ENCODE measurements at regions not wholly inside any gene's neighbourhood (a gene's known extent, or its start where the extent isn't known, plus 50 kb on each side); places are given as distances from the start of the nearest gene placed in this dataset.

- H3K79me2 ChIP-seq (replicated peaks; ENCODE audit: insufficient read depth, low read length) = no peaks in the 10 kb centered on the region
- no peaks in the 10 kb centered on the region for H3F3A ChIP-seq (ENCODE audit: insufficient read depth, low read length, poor library complexity, severe bottlenecking)
- no peak overlapping the region for H2AFZ ChIP-seq (ENCODE audit: low read depth, low read length)
- H3K36me3 ChIP-seq (ENCODE audit: insufficient read depth, low read length) = no peaks in the 10 kb centered on the region
- H3K4me3 ChIP-seq (ENCODE audit: low read length) = no peak overlapping the region
- no peaks in the 10 kb centered on the region for H3K9me2 ChIP-seq (ENCODE audit: insufficient read depth, low read length)
- no peak overlapping the region for H3K27ac ChIP-seq (ENCODE audit: low read length)
- TF ChIP-seq REST (IDR thresholded peaks at IDR 0.05; ENCODE audit: borderline replicate concordance) (no peak), POLR2AphosphoS5 (IDR thresholded peaks at IDR 0.05) (no peak), EP300 (conservative IDR thresholded peaks at IDR 0.05; ENCODE audit: poor library complexity, severe bottlenecking) (no peak), EZH2 (IDR thresholded peaks at IDR 0.05; ENCODE audit: borderline replicate concordance, insufficient read depth, low read length, poor library complexity, severe bottlenecking) (no peak)
- TF ChIP-seq, protein P1, sequence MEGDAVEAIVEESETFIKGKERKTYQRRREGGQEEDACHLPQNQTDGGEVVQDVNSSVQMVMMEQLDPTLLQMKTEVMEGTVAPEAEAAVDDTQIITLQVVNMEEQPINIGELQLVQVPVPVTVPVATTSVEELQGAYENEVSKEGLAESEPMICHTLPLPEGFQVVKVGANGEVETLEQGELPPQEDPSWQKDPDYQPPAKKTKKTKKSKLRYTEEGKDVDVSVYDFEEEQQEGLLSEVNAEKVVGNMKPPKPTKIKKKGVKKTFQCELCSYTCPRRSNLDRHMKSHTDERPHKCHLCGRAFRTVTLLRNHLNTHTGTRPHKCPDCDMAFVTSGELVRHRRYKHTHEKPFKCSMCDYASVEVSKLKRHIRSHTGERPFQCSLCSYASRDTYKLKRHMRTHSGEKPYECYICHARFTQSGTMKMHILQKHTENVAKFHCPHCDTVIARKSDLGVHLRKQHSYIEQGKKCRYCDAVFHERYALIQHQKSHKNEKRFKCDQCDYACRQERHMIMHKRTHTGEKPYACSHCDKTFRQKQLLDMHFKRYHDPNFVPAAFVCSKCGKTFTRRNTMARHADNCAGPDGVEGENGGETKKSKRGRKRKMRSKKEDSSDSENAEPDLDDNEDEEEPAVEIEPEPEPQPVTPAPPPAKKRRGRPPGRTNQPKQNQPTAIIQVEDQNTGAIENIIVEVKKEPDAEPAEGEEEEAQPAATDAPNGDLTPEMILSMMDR (IDR thresholded peaks at IDR 0.05; ENCODE audit: poor library complexity, severe bottlenecking) = no peak
- no peak overlapping the region for H3K9ac ChIP-seq (ENCODE audit: low read length)
- no peaks in the 10 kb centered on the region for H3K27me3 ChIP-seq (ENCODE audit: insufficient read depth, low read depth, low read length)
- H3K9me3 ChIP-seq (ENCODE audit: low read length) = no peaks in the 10 kb centered on the region
- H4K20me1 ChIP-seq (ENCODE audit: insufficient read depth) = no peaks in the 10 kb centered on the region
- no peak overlapping the region for H3K4me2 ChIP-seq (ENCODE audit: low read length)
Observed at GRCh38 chr11:133713844-133714243, 131.5 kb downstream of the SPATA19 start.

DNA sequence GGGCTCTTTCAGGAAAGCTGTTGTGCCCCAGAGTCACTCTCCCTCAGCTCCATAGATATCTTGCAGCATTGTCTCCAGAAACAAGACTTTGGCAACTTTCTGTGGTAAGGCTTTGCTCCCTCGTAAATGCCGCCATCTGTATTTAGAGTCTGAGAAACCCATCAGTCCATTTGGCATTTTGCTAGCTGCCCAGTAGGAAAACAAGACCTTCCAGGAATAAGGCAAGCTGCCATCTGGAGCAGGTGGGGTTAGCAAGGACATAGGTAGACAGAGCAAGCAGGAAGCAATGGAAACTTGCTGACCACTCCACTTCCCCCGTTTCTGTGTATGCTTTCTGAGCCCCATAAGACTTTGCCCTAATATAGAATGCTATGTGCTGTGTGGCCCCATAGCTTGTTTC lies 131.9 kb downstream of the SPATA19 start:
- Histone ChIP-seq H3K27me3 (ENCODE audit: insufficient read depth, low read depth, low read length) (no peaks in the 10 kb centered on the region), H3K9me3 (ENCODE audit: low read length) (no peaks in the 10 kb centered on the region), H3K79me2 (replicated peaks; ENCODE audit: insufficient read depth, low read length) (no peaks in the 10 kb centered on the region), H3K9ac (ENCODE audit: low read length) (no peak overlapping the region), H4K20me1 (ENCODE audit: insufficient read depth) (no peaks in the 10 kb centered on the region), H3F3A (ENCODE audit: insufficient read depth, low read length, poor library complexity, severe bottlenecking) (no peaks in the 10 kb centered on the region), H3K4me3 (ENCODE audit: low read length) (no peak overlapping the region), H3K27ac (ENCODE audit: low read length) (no peak overlapping the region), H3K9me2 (ENCODE audit: insufficient read depth, low read length) (no peaks in the 10 kb centered on the region), H3K36me3 (ENCODE audit: insufficient read depth, low read length) (no peaks in the 10 kb centered on the region), H2AFZ (ENCODE audit: low read depth, low read length) (no peak overlapping the region), H3K4me2 (ENCODE audit: low read length) (no peak overlapping the region)
- TF ChIP-seq POLR2AphosphoS5 (IDR thresholded peaks at IDR 0.05) = no peak
- no peak for TF ChIP-seq REST (IDR thresholded peaks at IDR 0.05; ENCODE audit: borderline replicate concordance)
- TF ChIP-seq RAD21 (conservative IDR thresholded peaks at IDR 0.05) = no peak
- TF ChIP-seq, protein P1 (IDR thresholded peaks at IDR 0.05; ENCODE audit: poor library complexity, severe bottlenecking) = no peak
- TF ChIP-seq EP300 (conservative IDR thresholded peaks at IDR 0.05; ENCODE audit: poor library complexity, severe bottlenecking) = no peak
- TF ChIP-seq TAF1 (IDR thresholded peaks at IDR 0.05; ENCODE audit: low read depth) = no peak
- no peak for TF ChIP-seq EZH2 (IDR thresholded peaks at IDR 0.05; ENCODE audit: borderline replicate concordance, insufficient read depth, low read length, poor library complexity, severe bottlenecking)
- TF ChIP-seq MXI1 (conservative IDR thresholded peaks at IDR 0.05; ENCODE audit: poor library complexity, severe bottlenecking) = no peak
- TF ChIP-seq SMC3 (conservative IDR thresholded peaks at IDR 0.05; ENCODE audit: poor library complexity) = no peak

All from neural cell (in vitro differentiated cells).